Activated T-cell treated with anti-CD3 and anti-CD28 coated beads for 48 hours (primary cell): ENCODE measurements at regions not wholly inside any gene's neighbourhood (a gene's known extent, or its start where the extent isn't known, plus 50 kb on each side); places are given as distances from the start of the nearest gene placed in this dataset.

Experiments used
- DNase-seq: peaks from one replicate; pipeline ENCODE4 v3.0.0-alpha.2; 2020; ENCODE audit warnings: low read depth

- no peak for DNase-seq
Observed at GRCh38 chr1:56311766-56312165, 267.6 kb downstream of the PLPP3 start.

GRCh38 chr1:56310945-56311344 is 268.4 kb downstream of the PLPP3 start:
- DNase-seq: no peak

GRCh38 chr1:56309065-56309464 is 270.3 kb downstream of the PLPP3 start:
- DNase-seq: no peak

GRCh38 chr1:56304975-56305374 is 274.4 kb downstream of the PLPP3 start:
- DNase-seq: no peak

- no peak for DNase-seq
Observed at GRCh38 chr1:56303805-56304204, 275.6 kb downstream of the PLPP3 start.

GRCh38 chr1:56302878-56303277 is 276.5 kb downstream of the PLPP3 start:
- no peak for DNase-seq

- DNase-seq: no peak
Observed at GRCh38 chr1:56301791-56302190, 277.6 kb downstream of the PLPP3 start.

- no peak for DNase-seq
Observed at GRCh38 chr1:56300836-56301235, 278.5 kb downstream of the PLPP3 start.

GRCh38 chr1:56298866-56299265 is 280.5 kb downstream of the PLPP3 start:
- DNase-seq: no peak

GRCh38 chr1:56297904-56298303 is 281.5 kb downstream of the PLPP3 start:
- DNase-seq: no peak

- no peak for DNase-seq
Observed at GRCh38 chr1:56297208-56297607, 282.2 kb downstream of the PLPP3 start.

GRCh38 chr1:56295949-56296929 is 283.1 kb downstream of the PLPP3 start:
- no peak for DNase-seq

GRCh38 chr1:56291374-56291919 is 287.9 kb downstream of the PLPP3 start:
- no peak for DNase-seq

GRCh38 chr1:56289260-56289659 is 290.1 kb downstream of the PLPP3 start:
- DNase-seq: no peak

- DNase-seq: no peak
Observed at GRCh38 chr1:56287721-56288120, 291.6 kb downstream of the PLPP3 start.

- no peak for DNase-seq
Observed at GRCh38 chr1:56286956-56287355, 292.4 kb downstream of the PLPP3 start.

- no peak for DNase-seq
Observed at GRCh38 chr1:56286506-56286905, 292.9 kb downstream of the PLPP3 start.

GRCh38 chr1:56285554-56286402 is 293.6 kb downstream of the PLPP3 start:
- no peak for DNase-seq

- no peak for DNase-seq
Observed at GRCh38 chr1:56284928-56285327, 294.4 kb downstream of the PLPP3 start.

GRCh38 chr1:56278061-56278460 is 301.3 kb downstream of the PLPP3 start:
- no peak for DNase-seq

GRCh38 chr1:56268519-56269140 is 310.7 kb downstream of the PLPP3 start:
- DNase-seq: no peak

GRCh38 chr1:56267611-56268010 is 311.8 kb downstream of the PLPP3 start:
- no peak for DNase-seq
